ENCODE measurements at regions not wholly inside any gene's neighbourhood (a gene's known extent, or its start where the extent isn't known, plus 50 kb on each side); places are given as distances from the start of the nearest gene placed in this dataset.

GRCh38 chr4:18878561-18878960 is 857.0 kb upstream of the LCORL start:
- Histone ChIP-seq H3K9me3 (no peaks in the 10 kb centered on the region), H3K27me3 (no peaks in the 10 kb centered on the region), H3K36me3 (no peaks in the 10 kb centered on the region), H3K4me3 (no peak overlapping the region), H3K4me1 (ENCODE audit: insufficient read depth) (no peaks in the 10 kb centered on the region), H3K27ac (no peak overlapping the region)
- intact Hi-C loops (cut with DNase I) = no loop called here
- no peak for TF ChIP-seq EP300 (IDR thresholded peaks at IDR 0.05)
- no peak for DNase-seq
- 4 to 28% (median 9%) methylated on average over 1 of the region's 1 CpG for WGBS, 3 donors

GRCh38 chr4:18869166-18869565 is 847.6 kb upstream of the LCORL start:
- H3K4me1 ChIP-seq (ENCODE audit: insufficient read depth) = no peaks in the 10 kb centered on the region
- no peak overlapping the region for H3K27ac ChIP-seq
- intact Hi-C loops (cut with DNase I) = no loop called here
- no peaks in the 10 kb centered on the region for H3K9me3 ChIP-seq
- H3K36me3 ChIP-seq = no peaks in the 10 kb centered on the region
- DNase-seq = no peak
- TF ChIP-seq EP300 (IDR thresholded peaks at IDR 0.05) (no peak), CTCF (IDR thresholded peaks at IDR 0.05) (no peak), POLR2A (IDR thresholded peaks at IDR 0.05) (no peak)
- H3K4me3 ChIP-seq = no peak overlapping the region
- WGBS, 3 donors = 15 to 31% (median 22%) methylated on average over 1 of the region's 1 CpG
- H3K27me3 ChIP-seq = no peaks in the 10 kb centered on the region

- Histone ChIP-seq H3K27me3 (no peaks in the 10 kb centered on the region), H3K4me1 (ENCODE audit: insufficient read depth) (no peaks in the 10 kb centered on the region), H3K36me3 (no peaks in the 10 kb centered on the region), H3K9me3 (no peaks in the 10 kb centered on the region), H3K27ac (no peak overlapping the region), H3K4me3 (no peak overlapping the region)
- WGBS, 3 donors = 91 to 95% (median 92%) methylated on average over 2 of the region's 2 CpGs
- DNase-seq = no peak
- intact Hi-C loops (cut with DNase I) = no loop called here
- TF ChIP-seq CTCF (IDR thresholded peaks at IDR 0.05) = no peak
- TF ChIP-seq EP300 (IDR thresholded peaks at IDR 0.05) = no peak
- TF ChIP-seq POLR2A (IDR thresholded peaks at IDR 0.05) = no peak
These were observed 839.4 kb upstream of the LCORL start for GRCh38 chr4:18860836-18861530.

GRCh38 chr4:18859468-18859867 is 837.9 kb upstream of the LCORL start:
- TF ChIP-seq EP300 (IDR thresholded peaks at IDR 0.05) (no peak), POLR2A (IDR thresholded peaks at IDR 0.05) (no peak), CTCF (IDR thresholded peaks at IDR 0.05) (no peak)
- 44 to 60% (median 56%) methylated on average over 2 of the region's 2 CpGs for WGBS, 3 donors
- no peak for DNase-seq
- no peaks in the 10 kb centered on the region for H3K36me3 ChIP-seq
- intact Hi-C loops (cut with DNase I) = no loop called here
- H3K4me1 ChIP-seq (ENCODE audit: insufficient read depth) = no peaks in the 10 kb centered on the region
- no peak overlapping the region for H3K4me3 ChIP-seq
- H3K27me3 ChIP-seq = no peaks in the 10 kb centered on the region
- H3K9me3 ChIP-seq = no peaks in the 10 kb centered on the region
- H3K27ac ChIP-seq = no peak overlapping the region

- Histone ChIP-seq H3K4me1 (ENCODE audit: insufficient read depth) (no peaks in the 10 kb centered on the region), H3K27ac (no peak overlapping the region), H3K36me3 (no peaks in the 10 kb centered on the region), H3K27me3 (no peaks in the 10 kb centered on the region), H3K9me3 (no peaks in the 10 kb centered on the region), H3K4me3 (no peak overlapping the region)
- 91 to 95% (median 95%) methylated on average over 6 of the region's 6 CpGs for WGBS, 3 donors
- DNase-seq = no peak
- TF ChIP-seq CTCF (IDR thresholded peaks at IDR 0.05) (no peak), EP300 (IDR thresholded peaks at IDR 0.05) (no peak), POLR2A (IDR thresholded peaks at IDR 0.05) (no peak)
- intact Hi-C loops (cut with DNase I) = no loop called here
These were observed 836.8 kb upstream of the LCORL start for GRCh38 chr4:18858229-18858922.
